ENCODE measurements at regions not wholly inside any gene's neighbourhood (a gene's known extent, or its start where the extent isn't known, plus 50 kb on each side); places are given as distances from the start of the nearest gene placed in this dataset.
"Not testable (repeated sequence)": the region's sequence is repeated elsewhere in the genome, so short reads cannot be mapped to it uniquely, and the experiment has no call there.

DNA sequence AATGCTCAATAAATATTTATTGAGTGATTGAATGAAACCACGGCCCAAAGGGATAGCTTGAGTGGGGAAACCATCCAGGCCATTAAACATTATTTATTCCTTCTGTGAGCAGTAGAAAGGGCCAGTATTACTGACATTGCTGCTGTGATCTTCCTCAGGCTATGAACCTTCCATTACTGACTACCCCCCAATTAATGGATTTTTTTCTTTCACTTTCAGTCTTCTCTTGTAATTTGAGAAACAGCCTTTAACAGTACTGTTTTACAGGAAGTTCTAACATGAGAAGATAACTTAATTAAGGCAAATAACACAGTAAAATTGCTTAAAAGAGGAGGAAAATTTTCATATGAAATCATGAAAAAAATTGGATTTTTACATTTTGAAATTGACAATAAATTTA is 629.5 kb downstream of the TRHDE start:
- Histone ChIP-seq H3K9me3 (no peaks in the 10 kb centered on the region), H3K4me1 (no peaks in the 10 kb centered on the region), H3K27me3 (no peaks in the 10 kb centered on the region), H3K36me3 (no peaks in the 10 kb centered on the region), H3K4me3 (no peak overlapping the region), H3K27ac (no peak overlapping the region)
- no peak for DNase-seq
- intact Hi-C loops (cut with DNase I; ENCODE audit: low total_unique reads), result no loop called here
- WGBS, 5 donors, result 44 to 67% (median 54%) methylated on average over 1 of the region's 1 CpG
- TF ChIP-seq POLR2A (IDR thresholded peaks at IDR 0.05) (no peak), EP300 (IDR thresholded peaks at IDR 0.05) (no peak), POLR2AphosphoS5 (IDR thresholded peaks at IDR 0.05) (no peak)
- TF ChIP-seq, protein P1, sequence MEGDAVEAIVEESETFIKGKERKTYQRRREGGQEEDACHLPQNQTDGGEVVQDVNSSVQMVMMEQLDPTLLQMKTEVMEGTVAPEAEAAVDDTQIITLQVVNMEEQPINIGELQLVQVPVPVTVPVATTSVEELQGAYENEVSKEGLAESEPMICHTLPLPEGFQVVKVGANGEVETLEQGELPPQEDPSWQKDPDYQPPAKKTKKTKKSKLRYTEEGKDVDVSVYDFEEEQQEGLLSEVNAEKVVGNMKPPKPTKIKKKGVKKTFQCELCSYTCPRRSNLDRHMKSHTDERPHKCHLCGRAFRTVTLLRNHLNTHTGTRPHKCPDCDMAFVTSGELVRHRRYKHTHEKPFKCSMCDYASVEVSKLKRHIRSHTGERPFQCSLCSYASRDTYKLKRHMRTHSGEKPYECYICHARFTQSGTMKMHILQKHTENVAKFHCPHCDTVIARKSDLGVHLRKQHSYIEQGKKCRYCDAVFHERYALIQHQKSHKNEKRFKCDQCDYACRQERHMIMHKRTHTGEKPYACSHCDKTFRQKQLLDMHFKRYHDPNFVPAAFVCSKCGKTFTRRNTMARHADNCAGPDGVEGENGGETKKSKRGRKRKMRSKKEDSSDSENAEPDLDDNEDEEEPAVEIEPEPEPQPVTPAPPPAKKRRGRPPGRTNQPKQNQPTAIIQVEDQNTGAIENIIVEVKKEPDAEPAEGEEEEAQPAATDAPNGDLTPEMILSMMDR (IDR thresholded peaks at IDR 0.05), result no peak

DNA sequence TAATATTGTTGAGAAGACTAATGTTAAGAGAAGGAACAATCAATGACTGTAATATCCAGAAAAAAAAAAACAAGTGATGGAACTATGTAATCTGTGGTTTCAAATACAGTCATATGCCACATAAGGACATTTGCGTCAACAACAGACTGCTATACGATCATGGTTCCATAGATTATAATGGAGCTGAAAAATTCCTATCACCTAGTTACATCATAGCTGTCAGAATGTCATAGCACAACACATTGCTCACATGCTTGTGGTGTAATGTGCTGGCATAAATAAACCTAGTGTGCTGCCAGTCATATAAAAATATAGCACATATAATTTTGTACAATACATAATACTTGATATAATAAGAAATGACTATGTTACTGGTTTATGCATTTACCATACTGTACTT is 653.5 kb downstream of the TRHDE start:
- H3K9me3 ChIP-seq, result no peaks in the 10 kb centered on the region
- H3K27ac ChIP-seq, result no peak overlapping the region
- H3K27me3 ChIP-seq, result no peaks in the 10 kb centered on the region
- WGBS, 5 donors, result 80 to 95% (median 93%) methylated on average over 2 of the region's 2 CpGs
- no peaks in the 10 kb centered on the region for H3K36me3 ChIP-seq
- TF ChIP-seq POLR2A (IDR thresholded peaks at IDR 0.05) (no peak), POLR2AphosphoS5 (IDR thresholded peaks at IDR 0.05) (no peak), EP300 (IDR thresholded peaks at IDR 0.05) (no peak)
- TF ChIP-seq, protein P1 (IDR thresholded peaks at IDR 0.05), result no peak
- intact Hi-C loops (cut with DNase I; ENCODE audit: low total_unique reads), result no loop called here
- DNase-seq, result no peak
- no peaks in the 10 kb centered on the region for H3K4me1 ChIP-seq
- no peak overlapping the region for H3K4me3 ChIP-seq

DNA sequence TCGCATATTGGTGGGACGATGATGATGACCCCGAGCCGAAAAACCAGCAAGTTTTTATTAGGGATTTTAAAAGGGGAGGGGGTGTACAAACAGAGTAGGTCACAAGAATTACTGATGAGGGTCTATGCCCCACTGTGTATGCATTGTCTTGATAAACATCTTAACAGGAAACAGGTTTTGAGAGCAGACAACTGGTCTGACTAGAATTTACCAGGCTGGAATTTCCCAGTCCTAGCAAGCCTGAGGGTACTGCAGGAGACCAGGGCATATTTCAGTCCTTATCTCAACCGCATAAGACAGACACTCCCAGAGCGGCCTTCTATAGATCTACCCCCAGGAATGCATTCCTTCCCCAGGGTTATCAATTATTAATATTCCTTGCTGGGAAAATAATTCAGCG is 659.7 kb downstream of the TRHDE start:
- DNase-seq; H3K9me3 ChIP-seq; H3K4me1 ChIP-seq; H3K27me3 ChIP-seq; intact Hi-C loops (cut with DNase I; ENCODE audit: low total_unique reads); H3K27ac ChIP-seq; H3K4me3 ChIP-seq; H3K36me3 ChIP-seq: not testable (repeated sequence)
- 87 to 94% (median 93%) methylated on average over 7 of the region's 7 CpGs for WGBS, 5 donors

DNA sequence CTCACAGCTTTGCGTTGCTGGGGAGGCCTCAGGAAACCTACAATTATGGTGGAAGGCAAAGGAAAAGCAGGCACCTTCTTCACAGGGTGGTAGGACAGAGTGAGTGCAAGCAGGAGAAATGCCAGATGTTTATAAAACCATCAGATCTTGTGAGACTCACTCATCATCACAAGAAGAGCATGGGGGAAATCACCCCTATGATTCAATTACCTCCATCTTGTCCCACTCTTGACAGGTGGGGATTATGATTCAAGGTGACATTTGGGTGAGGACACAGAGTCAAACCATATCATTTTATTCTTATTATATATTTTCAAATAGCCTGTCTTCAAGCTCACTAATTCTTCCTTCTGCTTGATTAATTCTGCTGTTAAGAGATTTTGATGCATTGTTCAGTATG is 665.3 kb downstream of the TRHDE start:
- Histone ChIP-seq H3K27ac (no peak overlapping the region), H3K4me3 (no peak overlapping the region), H3K9me3 (peaks cover 0 to 34% (median 9%) of the 10 kb centered on the region in 4 donors), H3K36me3 (no peaks in the 10 kb centered on the region), H3K4me1 (no peaks in the 10 kb centered on the region), H3K27me3 (no peaks in the 10 kb centered on the region)
- DNase-seq, result no peak
- intact Hi-C loops (cut with DNase I; ENCODE audit: low total_unique reads), result no loop called here
- WGBS, 5 donors, result 80 to 95% (median 83%) methylated on average over 1 of the region's 1 CpG
- TF ChIP-seq POLR2A (IDR thresholded peaks at IDR 0.05) (no peak), POLR2AphosphoS5 (IDR thresholded peaks at IDR 0.05) (no peak), EP300 (IDR thresholded peaks at IDR 0.05) (no peak)
- TF ChIP-seq, protein P1 (IDR thresholded peaks at IDR 0.05), result no peak

DNA sequence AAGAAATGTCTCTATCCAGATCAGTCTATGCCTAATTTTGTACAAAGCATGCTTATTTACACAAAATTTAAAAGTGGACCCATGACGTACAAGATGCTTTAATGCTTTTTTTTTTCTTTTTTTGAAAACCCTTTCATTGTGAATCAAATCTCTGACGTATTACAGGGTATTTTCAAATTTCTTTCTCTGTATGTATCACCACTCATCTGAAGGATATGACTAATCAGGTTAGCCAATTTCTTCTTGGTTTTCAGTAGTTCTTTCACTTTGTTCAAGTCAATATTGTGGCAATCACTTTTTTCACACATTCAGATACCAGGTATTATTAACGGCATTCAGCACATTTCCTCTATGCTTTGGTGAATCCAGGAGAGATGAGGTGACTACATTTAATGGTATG is 685.3 kb downstream of the TRHDE start:
- 57 to 81% (median 78%) methylated on average over 3 of the region's 3 CpGs for WGBS, 5 donors
- no peak for DNase-seq

More for the DNA sequence above, 685.3 kb downstream of the TRHDE start:
- intact Hi-C loops (cut with DNase I; ENCODE audit: low total_unique reads), result no loop called here
- Histone ChIP-seq H3K4me1 (no peaks in the 10 kb centered on the region), H3K27me3 (no peaks in the 10 kb centered on the region), H3K36me3 (no peaks in the 10 kb centered on the region), H3K27ac (no peak overlapping the region), H3K9me3 (peaks cover 0 to 4% (median 0%) of the 10 kb centered on the region in 4 donors), H3K4me3 (no peak overlapping the region)
- TF ChIP-seq, protein P1 (IDR thresholded peaks at IDR 0.05), result no peak
- TF ChIP-seq EP300 (IDR thresholded peaks at IDR 0.05) (no peak), POLR2AphosphoS5 (IDR thresholded peaks at IDR 0.05) (no peak), POLR2A (IDR thresholded peaks at IDR 0.05) (no peak)
